ENCODE measurements at regions not wholly inside any gene's neighbourhood (a gene's known extent, or its start where the extent isn't known, plus 50 kb on each side); places are given as distances from the start of the nearest gene placed in this dataset.

GRCh38 chr5:143761663-143762062, 50.3 kb upstream of the HMHB1 start:
- FAIRE-seq, result no peak
- DNase-seq (ENCODE audit: insufficient read length, low spot score), result no peak
- no peak for TF ChIP-seq POLR2A (IDR thresholded peaks at IDR 0.05; ENCODE audit: low read depth, low read length)

- DNase-seq (ENCODE audit: insufficient read length, low spot score) (no peak), FAIRE-seq (no peak)
- TF ChIP-seq POLR2A (IDR thresholded peaks at IDR 0.05; ENCODE audit: low read depth, low read length), result no peak
Observed at GRCh38 chr5:143760755-143761154, 51.2 kb upstream of the HMHB1 start.

- FAIRE-seq (no peak), DNase-seq (ENCODE audit: insufficient read length, low spot score) (no peak)
- TF ChIP-seq POLR2A (IDR thresholded peaks at IDR 0.05; ENCODE audit: low read depth, low read length), result no peak
Observed at GRCh38 chr5:143760131-143760505, 51.8 kb upstream of the HMHB1 start.

- TF ChIP-seq POLR2A (IDR thresholded peaks at IDR 0.05; ENCODE audit: low read depth, low read length), result no peak
- FAIRE-seq (peak; percentile 65), DNase-seq (ENCODE audit: insufficient read length, low spot score) (no peak)
Observed at GRCh38 chr5:143759396-143760130, 52.4 kb upstream of the HMHB1 start.

- no peak for FAIRE-seq
- no peak for TF ChIP-seq POLR2A (IDR thresholded peaks at IDR 0.05; ENCODE audit: low read depth, low read length)
- no peak for DNase-seq (ENCODE audit: insufficient read length, low spot score)
Observed at GRCh38 chr5:143758750-143759149, 53.2 kb upstream of the HMHB1 start.

GRCh38 chr5:143758015-143758414, 53.9 kb upstream of the HMHB1 start:
- TF ChIP-seq POLR2A (IDR thresholded peaks at IDR 0.05; ENCODE audit: low read depth, low read length), result no peak
- peak; percentile 20 for FAIRE-seq
- no peak for DNase-seq (ENCODE audit: insufficient read length, low spot score)

- DNase-seq (ENCODE audit: insufficient read length, low spot score) (no peak), FAIRE-seq (no peak)
- TF ChIP-seq POLR2A (IDR thresholded peaks at IDR 0.05; ENCODE audit: low read depth, low read length), result no peak
Observed at GRCh38 chr5:143757116-143757515, 54.8 kb upstream of the HMHB1 start.

- FAIRE-seq, result no peak
- TF ChIP-seq POLR2A (IDR thresholded peaks at IDR 0.05; ENCODE audit: low read depth, low read length), result no peak
Observed at GRCh38 chr5:143755966-143756365, 56.0 kb upstream of the HMHB1 start.

GRCh38 chr5:143752165-143752850, 59.7 kb upstream of the HMHB1 start:
- DNase-seq (ENCODE audit: insufficient read length, low spot score) (no peak), FAIRE-seq (no peak)
- TF ChIP-seq POLR2A (IDR thresholded peaks at IDR 0.05; ENCODE audit: low read depth, low read length), result no peak

More at GRCh38 chr5:143755966-143756365, 56.0 kb upstream of the HMHB1 start:
- DNase-seq (ENCODE audit: insufficient read length, low spot score), result no peak

- TF ChIP-seq POLR2A (IDR thresholded peaks at IDR 0.05; ENCODE audit: low read depth, low read length), result no peak
- no peak for FAIRE-seq
- no peak for DNase-seq (ENCODE audit: insufficient read length, low spot score)
Observed at GRCh38 chr5:143751342-143751741, 60.6 kb upstream of the HMHB1 start.

GRCh38 chr5:143749581-143750205, 62.3 kb upstream of the HMHB1 start:
- no peak for DNase-seq (ENCODE audit: insufficient read length, low spot score)
- peak; percentile 48 for FAIRE-seq
- TF ChIP-seq POLR2A (IDR thresholded peaks at IDR 0.05; ENCODE audit: low read depth, low read length), result no peak

GRCh38 chr5:143748516-143748915, 63.4 kb upstream of the HMHB1 start:
- FAIRE-seq (no peak), DNase-seq (ENCODE audit: insufficient read length, low spot score) (no peak)
- no peak for TF ChIP-seq POLR2A (IDR thresholded peaks at IDR 0.05; ENCODE audit: low read depth, low read length)

GRCh38 chr5:143742951-143743350, 69.0 kb upstream of the HMHB1 start:
- TF ChIP-seq POLR2A (IDR thresholded peaks at IDR 0.05; ENCODE audit: low read depth, low read length), result no peak
- DNase-seq (ENCODE audit: insufficient read length, low spot score) (no peak), FAIRE-seq (no peak)

GRCh38 chr5:143741421-143741820, 70.5 kb upstream of the HMHB1 start:
- FAIRE-seq, result no peak
- no peak for TF ChIP-seq POLR2A (IDR thresholded peaks at IDR 0.05; ENCODE audit: low read depth, low read length)
- DNase-seq (ENCODE audit: insufficient read length, low spot score), result no peak

GRCh38 chr5:143740956-143741355, 71.0 kb upstream of the HMHB1 start:
- TF ChIP-seq POLR2A (IDR thresholded peaks at IDR 0.05; ENCODE audit: low read depth, low read length), result no peak
- no peak for FAIRE-seq

More at GRCh38 chr5:143740956-143741355, 71.0 kb upstream of the HMHB1 start:
- DNase-seq (ENCODE audit: insufficient read length, low spot score), result no peak
